ENCODE measurements at regions not wholly inside any gene's neighbourhood (a gene's known extent, or its start where the extent isn't known, plus 50 kb on each side); places are given as distances from the start of the nearest gene placed in this dataset.

DNA sequence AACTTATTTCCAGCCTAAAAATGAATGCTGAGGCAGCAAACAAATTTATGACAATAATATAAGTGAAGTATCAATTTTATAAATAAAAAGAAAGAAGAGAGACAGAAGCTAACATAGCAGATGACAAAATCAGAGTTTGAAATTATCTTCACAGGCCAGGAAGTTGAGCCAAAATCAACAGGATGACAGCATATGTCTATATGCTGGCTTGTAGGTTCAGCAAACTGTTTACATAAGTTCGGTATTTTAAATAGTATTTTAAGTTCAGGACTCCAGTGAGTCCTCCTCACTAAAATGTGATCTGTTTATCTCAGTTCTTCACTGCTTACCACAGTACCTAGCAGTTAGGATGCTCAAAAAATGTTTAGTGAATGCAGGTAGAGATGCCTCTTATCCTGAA is 359.6 kb upstream of the SMC2 start (continued):
- no peak for TF ChIP-seq CTCF (IDR thresholded peaks at IDR 0.05 in 2 of 3, conservative IDR thresholded peaks at IDR 0.05 in 1 of 3; ENCODE audit: borderline replicate concordance in 1 of 3, insufficient read depth in 1 of 3, low read depth in 2 of 3, low read length in 2 of 3)

DNA sequence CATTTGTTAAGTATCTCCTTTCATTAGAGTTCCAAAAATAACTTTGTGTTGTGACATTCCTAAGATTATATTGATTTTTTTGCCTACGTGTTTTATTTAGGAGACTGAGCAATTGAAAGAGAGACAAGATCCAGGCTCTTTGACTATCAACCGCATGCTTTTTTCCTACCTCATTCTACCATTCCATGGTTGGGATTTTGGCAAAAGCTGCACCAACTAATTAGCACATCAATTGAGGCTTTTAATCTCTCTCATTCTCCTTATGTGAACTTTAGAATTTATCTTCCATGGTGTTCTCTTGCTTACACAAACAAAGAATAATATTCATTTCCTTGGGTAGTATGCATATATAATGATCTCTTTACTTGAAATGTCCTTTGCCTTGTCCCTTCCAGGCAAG is 338.7 kb upstream of the SMC2 start:
- Histone ChIP-seq H3K4me1 (ENCODE audit: control insufficient read depth in 1 of 2, insufficient read depth in 2 of 2, low read length in 2 of 2) (no peaks in the 10 kb centered on the region), H3K27me3 (ENCODE audit: insufficient read depth, low read length) (no peaks in the 10 kb centered on the region), H3K36me3 (ENCODE audit: control insufficient read depth in 1 of 2, insufficient read depth in 2 of 2, low read length in 2 of 2) (no peaks in the 10 kb centered on the region), H3K27ac (ENCODE audit: low read depth, low read length) (no peak overlapping the region), H4K20me1 (ENCODE audit: insufficient read depth) (no peaks in the 10 kb centered on the region), H3K79me2 (ENCODE audit: insufficient read depth, low read length) (no peaks in the 10 kb centered on the region), H3K4me2 (ENCODE audit: low read length) (no peak overlapping the region), H3K9me2 (ENCODE audit: insufficient read depth) (no peaks in the 10 kb centered on the region), H3K9me3 (ENCODE audit: control insufficient read depth in 1 of 2, insufficient read depth in 1 of 2, low read depth in 1 of 2, low read length in 2 of 2) (peaks cover 0 to 6% of the 10 kb centered on the region in 2 experiments; a peak in 2 of 4 replicates), H3K4me3 (replicated peaks in 1 of 2; ENCODE audit: low read depth in 1 of 2, low read length in 2 of 2) (no peak overlapping the region), H2AFZ (ENCODE audit: low read depth, low read length, poor library complexity, severe bottlenecking) (no peak overlapping the region), H3K9ac (ENCODE audit: low read length) (no peak overlapping the region)
- intact Hi-C loops (cut with micrococcal nuclease) = no loop called here
- RAD21 ChIA-PET (ENCODE audit: low non-redundant PET in 1 of 2, low total read pairs in 2 of 2, uncharacterized antibody in 2 of 2, unreplicated experiment in 2 of 2) = no interaction called here
- DNase-seq (ENCODE audit: low read depth, low spot score) = no peak
- no TSS peak for BruUV-seq (replicated peaks)
- CTCF ChIA-PET = no interaction called here
- ATAC-seq = no peak
- POLR2A ChIA-PET = no interaction called here
- TF ChIP-seq EZH2 (IDR thresholded peaks at IDR 0.05) (no peak), CEBPB (IDR thresholded peaks at IDR 0.05; ENCODE audit: low read depth) (no peak), ATF3 (IDR thresholded peaks at IDR 0.05) (no peak), POLR2AphosphoS5 (IDR thresholded peaks at IDR 0.05; ENCODE audit: low read depth, low read length) (no peak), EZH2phosphoT487 (IDR thresholded peaks at IDR 0.05; ENCODE audit: borderline replicate concordance) (no peak), MAX (IDR thresholded peaks at IDR 0.05) (no peak), SP1 (IDR thresholded peaks at IDR 0.05; ENCODE audit: low read depth) (no peak), CTCF (IDR thresholded peaks at IDR 0.05 in 2 of 3, conservative IDR thresholded peaks at IDR 0.05 in 1 of 3; ENCODE audit: borderline replicate concordance in 1 of 3, insufficient read depth in 1 of 3, low read depth in 2 of 3, low read length in 2 of 3) (no peak), TCF7L2 (IDR thresholded peaks at IDR 0.05; ENCODE audit: borderline replicate concordance, extremely low read depth, insufficient read depth, insufficient read length) (no peak), CBX3 (IDR thresholded peaks at IDR 0.05; ENCODE audit: low read depth) (no peak), RAD21 (IDR thresholded peaks at IDR 0.05; ENCODE audit: low read depth) (no peak), JUND (IDR thresholded peaks at IDR 0.05) (no peak), REST (IDR thresholded peaks at IDR 0.05; ENCODE audit: low read depth) (no peak), ZFX (IDR thresholded peaks at IDR 0.05) (no peak)
- TF ChIP-seq, protein P1, sequence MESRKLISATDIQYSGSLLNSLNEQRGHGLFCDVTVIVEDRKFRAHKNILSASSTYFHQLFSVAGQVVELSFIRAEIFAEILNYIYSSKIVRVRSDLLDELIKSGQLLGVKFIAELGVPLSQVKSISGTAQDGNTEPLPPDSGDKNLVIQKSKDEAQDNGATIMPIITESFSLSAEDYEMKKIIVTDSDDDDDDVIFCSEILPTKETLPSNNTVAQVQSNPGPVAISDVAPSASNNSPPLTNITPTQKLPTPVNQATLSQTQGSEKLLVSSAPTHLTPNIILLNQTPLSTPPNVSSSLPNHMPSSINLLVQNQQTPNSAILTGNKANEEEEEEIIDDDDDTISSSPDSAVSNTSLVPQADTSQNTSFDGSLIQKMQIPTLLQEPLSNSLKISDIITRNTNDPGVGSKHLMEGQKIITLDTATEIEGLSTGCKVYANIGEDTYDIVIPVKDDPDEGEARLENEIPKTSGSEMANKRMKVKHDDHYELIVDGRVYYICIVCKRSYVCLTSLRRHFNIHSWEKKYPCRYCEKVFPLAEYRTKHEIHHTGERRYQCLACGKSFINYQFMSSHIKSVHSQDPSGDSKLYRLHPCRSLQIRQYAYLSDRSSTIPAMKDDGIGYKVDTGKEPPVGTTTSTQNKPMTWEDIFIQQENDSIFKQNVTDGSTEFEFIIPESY (IDR thresholded peaks at IDR 0.05; ENCODE audit: extremely low read depth, insufficient replicate concordance, low read length) = no peak
